PC-3 (cell line): ENCODE measurements at regions not wholly inside any gene's neighbourhood (a gene's known extent, or its start where the extent isn't known, plus 50 kb on each side); places are given as distances from the start of the nearest gene placed in this dataset.

ENCODE experiments used
- CTCF ChIP-seq: fragments of 300-600 bp; sonication (generic); conservative IDR thresholded peaks from 2 replicates; pipeline ENCODE4 v1.5.1; 2017; ENCODE audit warnings: antibody characterized with exemption, low read depth, mild to moderate bottlenecking, low read length
- EZH2 ChIP-seq: fragments of 300-600 bp; sonication (generic); IDR thresholded peaks from one replicate; pipeline ENCODE4 v1.6.1; 2017; ENCODE audit warnings: antibody characterized with exemption, mild to moderate bottlenecking, low read length; ENCODE audit not compliant: unreplicated experiment
- EZH2phosphoT487 ChIP-seq: fragments of 300-600 bp; sonication (generic); IDR thresholded peaks from 2 replicates; pipeline ENCODE4 v1.6.1; 2018; ENCODE audit warnings: mild to moderate bottlenecking, antibody characterized with exemption, low read length, borderline replicate concordance

GRCh38 chr2:59530258-59530657 is 1023.2 kb downstream of the BCL11A start:
- no peak for TF ChIP-seq EZH2phosphoT487
- TF ChIP-seq CTCF: no peak
- TF ChIP-seq EZH2: no peak
